HG02973 (cell line): ENCODE measurements at regions not wholly inside any gene's neighbourhood (a gene's known extent, or its start where the extent isn't known, plus 50 kb on each side); places are given as distances from the start of the nearest gene placed in this dataset.

Experiments used
- ATAC-seq: cut with Tn5 transposase; IDR thresholded peaks from one replicate; pipeline ENCODE4 v1.9.1; 2021; ENCODE audit warnings: moderate library complexity; ENCODE audit not compliant: unreplicated experiment

GRCh38 chr11:19595840-19596751 is 116.5 kb upstream of the NAV2 start:
- no peak for ATAC-seq

- ATAC-seq = no peak
Observed at GRCh38 chr11:19595499-19595839, 117.2 kb upstream of the NAV2 start.

DNA sequence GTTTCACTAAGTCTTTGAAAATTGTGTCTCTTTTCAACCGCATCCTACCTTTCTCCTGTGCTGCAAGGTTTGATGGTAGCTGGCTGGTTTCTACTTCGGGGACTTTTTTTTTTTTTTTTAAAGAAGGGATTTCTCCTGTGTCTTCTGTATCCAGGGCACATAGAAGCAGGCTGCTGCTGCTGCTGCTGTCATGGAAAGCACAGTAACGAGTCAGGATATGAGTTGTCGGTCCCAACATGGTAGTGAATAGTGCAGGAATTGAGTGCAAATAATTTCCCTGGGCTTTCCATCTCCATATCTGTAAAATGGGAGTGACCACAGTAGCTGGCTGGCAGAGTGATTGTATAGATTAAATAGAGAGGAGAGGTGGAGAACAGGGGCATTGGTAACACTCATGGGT is 118.3 kb upstream of the NAV2 start:
- no peak for ATAC-seq

- no peak for ATAC-seq
Observed at GRCh38 chr11:19592842-19593241, 119.8 kb upstream of the NAV2 start.

GRCh38 chr11:19589567-19590260 is 122.9 kb upstream of the NAV2 start:
- ATAC-seq = no peak

GRCh38 chr11:19587979-19588378 is 124.7 kb upstream of the NAV2 start:
- ATAC-seq = no peak

- no peak for ATAC-seq
Observed at GRCh38 chr11:19580646-19581045, 132.0 kb upstream of the NAV2 start.

DNA sequence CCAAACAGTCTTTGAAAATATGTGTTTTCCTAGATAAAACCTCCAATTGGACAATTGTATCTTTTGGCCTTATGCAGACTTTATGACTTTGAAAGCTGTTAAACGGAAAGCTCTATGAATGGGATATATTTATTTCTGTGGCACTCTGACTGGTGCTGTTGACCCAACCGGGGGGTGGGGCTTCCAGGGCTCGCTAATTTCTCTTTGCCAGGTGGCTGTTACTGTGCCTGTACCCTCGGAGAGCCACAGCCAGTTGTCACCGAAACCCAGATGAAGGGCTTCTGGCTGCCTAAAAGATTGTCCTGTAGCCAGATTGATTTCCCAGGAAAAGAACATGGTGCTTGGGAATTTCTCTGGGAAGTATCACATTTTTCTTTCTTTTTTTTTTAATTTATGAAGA is 132.7 kb upstream of the NAV2 start:
- no peak for ATAC-seq

DNA sequence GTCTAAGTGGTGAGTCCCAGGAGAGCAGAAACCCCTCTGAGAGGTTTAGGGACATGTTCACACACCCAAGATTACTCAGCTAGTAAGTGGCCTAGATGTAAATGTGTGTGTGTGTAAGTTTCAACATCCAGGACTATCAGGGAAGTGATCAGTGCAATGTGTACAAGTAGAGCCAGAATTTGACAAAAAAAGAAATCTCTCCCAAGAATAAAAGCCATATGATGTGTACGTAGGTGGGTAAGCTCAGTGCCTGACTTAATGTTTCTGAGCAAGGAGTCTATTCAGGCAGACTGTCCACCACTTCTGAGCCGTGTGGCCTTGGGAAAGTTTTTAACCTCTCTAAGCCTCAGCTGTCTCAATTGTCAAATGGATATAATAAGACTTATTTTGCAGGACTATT is 133.8 kb upstream of the NAV2 start:
- ATAC-seq = no peak

GRCh38 chr11:19577976-19578619 is 134.5 kb upstream of the NAV2 start:
- ATAC-seq = no peak

DNA sequence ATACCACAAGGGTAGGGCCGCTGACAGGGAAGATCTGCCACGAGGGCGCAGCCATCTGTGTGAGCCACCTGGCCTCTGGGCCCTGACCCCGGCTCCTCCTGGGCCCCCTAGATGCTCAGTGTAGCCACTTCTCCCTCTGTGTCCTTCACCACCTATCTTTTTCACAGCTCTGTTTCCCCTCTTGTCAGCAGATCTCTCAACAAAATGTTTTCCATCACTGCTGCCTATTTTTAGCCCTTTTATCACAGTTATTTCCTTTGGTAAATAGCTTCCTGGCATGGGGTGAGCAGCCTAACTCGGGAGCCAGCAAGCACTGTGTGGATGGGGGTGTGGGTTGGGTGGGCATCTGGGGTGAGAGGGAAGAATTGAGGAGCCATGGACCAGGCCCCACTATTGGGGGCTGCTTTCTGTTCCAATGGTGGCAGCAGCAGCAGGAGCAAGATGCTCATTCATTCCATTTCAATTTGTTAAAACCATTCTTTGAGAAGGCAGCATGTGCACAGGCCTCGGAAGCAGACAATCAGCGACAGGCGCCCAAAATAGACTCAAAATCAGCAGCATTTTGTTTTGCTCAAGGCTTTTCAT is 135.2 kb upstream of the NAV2 start:
- ATAC-seq = no peak

DNA sequence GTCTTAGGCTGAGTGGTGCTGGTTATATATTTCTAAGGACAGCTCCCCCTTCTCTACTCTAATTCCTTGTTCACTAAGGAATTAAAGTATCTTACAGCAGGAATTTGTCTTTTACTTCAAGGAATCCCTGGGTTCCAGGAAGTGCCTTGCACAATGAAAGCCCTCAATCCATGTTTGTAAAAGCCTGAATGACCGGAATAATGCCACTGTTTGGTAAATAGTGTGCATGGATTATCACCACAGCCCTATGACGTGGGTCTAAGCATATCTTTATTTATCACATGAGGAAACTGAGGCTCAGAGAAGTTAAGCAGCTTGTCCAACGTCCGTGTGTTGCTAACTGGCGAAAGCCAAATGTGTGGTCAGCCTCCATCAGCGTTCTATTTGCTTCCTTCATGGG is 135.7 kb upstream of the NAV2 start:
- no peak for ATAC-seq

DNA sequence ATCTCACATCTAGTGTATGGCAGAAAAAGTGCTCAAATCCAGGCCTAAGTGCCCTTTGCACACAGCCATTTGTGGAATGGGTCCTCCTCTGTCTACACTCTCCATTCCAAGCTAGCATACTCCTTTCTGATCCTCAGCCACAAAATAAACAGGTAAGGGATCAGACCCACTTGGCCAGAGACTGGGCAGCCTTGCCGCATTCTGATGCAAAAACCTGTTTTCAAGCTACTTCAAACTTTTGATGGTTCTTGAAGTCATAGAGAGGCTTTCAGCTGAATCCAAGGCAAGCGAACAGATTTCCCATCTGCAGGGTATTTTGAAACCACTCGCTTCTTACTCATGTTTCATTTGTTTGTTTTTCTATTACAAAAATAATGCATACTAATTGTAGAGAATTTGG is 136.6 kb upstream of the NAV2 start:
- ATAC-seq = no peak

- no peak for ATAC-seq
Observed at GRCh38 chr11:19574916-19575315, 137.7 kb upstream of the NAV2 start.

DNA sequence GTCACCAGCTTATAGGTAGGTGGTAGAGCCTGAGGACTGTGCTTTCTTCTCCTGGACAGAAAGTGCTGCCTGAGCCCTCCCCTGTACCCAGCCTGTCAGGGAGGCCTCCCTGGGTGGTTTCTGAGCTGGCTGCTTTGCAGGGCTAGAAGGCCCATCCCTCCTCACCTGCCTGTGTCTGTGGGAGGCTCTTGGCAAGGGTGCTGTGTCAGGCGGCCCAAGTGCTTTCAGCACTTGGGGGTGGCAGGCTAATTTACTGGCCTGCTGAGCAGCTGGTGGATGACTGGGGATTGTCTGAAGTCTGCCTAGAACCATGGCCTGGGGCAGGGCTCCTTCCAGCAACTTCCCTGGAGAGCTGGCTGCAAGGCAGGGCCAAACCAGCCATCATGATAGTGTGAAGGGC is 139.0 kb upstream of the NAV2 start:
- no peak for ATAC-seq

DNA sequence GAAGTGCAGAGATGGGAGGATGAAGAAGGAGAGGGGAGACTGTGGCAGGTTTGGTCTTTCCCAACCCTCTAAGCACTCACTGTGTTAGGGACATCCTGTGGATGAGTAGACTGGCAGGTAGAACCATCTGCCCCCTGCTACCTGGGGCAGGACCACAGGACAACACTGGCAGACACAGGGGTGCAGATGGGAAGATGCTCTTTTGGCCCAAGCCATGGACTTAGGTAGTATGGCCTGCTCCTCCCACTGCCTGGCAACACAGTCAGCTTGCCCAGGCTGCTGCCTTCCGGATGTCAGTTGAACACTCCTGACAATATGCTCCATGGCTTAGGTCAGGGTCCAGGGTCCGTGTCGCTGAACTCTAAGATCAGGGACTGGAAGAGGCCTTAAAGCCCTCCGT is 140.7 kb upstream of the NAV2 start:
- no peak for ATAC-seq

GRCh38 chr11:19570889-19571288 is 141.7 kb upstream of the NAV2 start:
- ATAC-seq = no peak

GRCh38 chr11:19567996-19568395 is 144.6 kb upstream of the NAV2 start:
- ATAC-seq = no peak

DNA sequence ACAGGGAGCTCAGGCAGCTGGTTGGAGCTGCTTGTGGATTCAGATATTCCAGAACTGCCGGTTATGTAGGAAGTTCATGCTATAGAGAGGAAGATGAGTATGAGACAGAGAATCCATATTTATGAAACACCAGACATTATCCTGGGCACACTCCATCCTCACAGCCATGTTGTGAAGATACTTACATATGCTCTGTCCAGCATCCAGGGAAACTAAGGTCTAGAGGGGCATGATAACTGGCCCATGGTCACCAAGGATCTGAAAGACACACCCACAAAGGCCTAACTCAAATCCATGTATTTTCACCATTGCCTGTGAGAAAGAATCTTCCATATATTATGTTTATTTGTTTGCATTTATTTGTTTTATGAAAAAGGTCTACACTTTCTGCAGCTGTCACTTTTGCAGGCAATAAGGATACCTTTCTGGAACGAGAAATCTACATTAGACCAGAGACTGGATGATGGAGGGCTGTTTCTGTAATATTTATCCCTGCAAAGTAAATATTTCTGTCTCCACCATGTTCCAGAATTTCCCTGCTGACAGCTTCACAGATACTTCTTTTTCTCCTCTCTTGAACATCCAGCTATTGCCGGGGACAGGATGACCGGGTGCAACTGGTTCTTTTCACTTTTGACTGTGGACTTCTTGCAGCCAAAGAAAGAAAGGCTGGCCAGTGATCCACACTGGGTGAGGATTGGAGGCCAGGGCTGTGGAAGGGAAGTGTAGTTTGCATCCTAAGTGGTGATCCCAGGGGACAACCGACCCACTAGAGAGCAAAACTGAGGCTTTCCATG is 145.9 kb upstream of the NAV2 start:
- ATAC-seq = no peak

DNA sequence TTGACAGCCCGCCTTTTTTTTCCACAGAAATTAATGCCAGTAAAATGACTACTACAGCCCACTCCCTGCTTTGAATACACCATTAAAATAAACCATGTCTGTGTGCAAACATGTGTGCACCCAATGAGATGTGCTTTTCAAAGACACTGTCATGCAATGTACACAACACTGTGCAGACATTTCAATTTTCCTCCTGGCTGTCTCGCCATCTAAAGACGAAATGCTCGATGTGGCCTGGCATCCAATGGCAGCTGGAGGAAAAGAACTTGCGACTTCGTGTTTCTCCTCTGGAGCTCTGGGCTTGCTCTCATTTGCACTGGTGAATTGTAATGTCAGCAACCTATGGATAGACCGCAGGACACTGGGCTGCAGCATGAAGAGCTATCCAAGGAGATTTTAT is 147.0 kb upstream of the NAV2 start:
- ATAC-seq = no peak

- ATAC-seq = no peak
Observed at GRCh38 chr11:19562156-19562555, 150.5 kb upstream of the NAV2 start.
